HG03159 (cell line): ENCODE measurements at regions not wholly inside any gene's neighbourhood (a gene's known extent, or its start where the extent isn't known, plus 50 kb on each side); places are given as distances from the start of the nearest gene placed in this dataset.
A peak's percentile ranks its signal among the peaks of the same experiment; 100 is the strongest.

Experiments used
- ATAC-seq: cut with Tn5 transposase; IDR thresholded peaks from one replicate; pipeline ENCODE4 v1.9.1; 2021; ENCODE audit warnings: mild to moderate bottlenecking, moderate library complexity; ENCODE audit not compliant: unreplicated experiment

- ATAC-seq = no peak
Observed at GRCh38 chr6:81826784-81827183, 74.3 kb upstream of the TENT5A start.

GRCh38 chr6:81822568-81822967 lies 70.1 kb upstream of the TENT5A start:
- ATAC-seq = no peak

- ATAC-seq = no peak
Observed at GRCh38 chr6:81821449-81821848, 69.0 kb upstream of the TENT5A start.

GRCh38 chr6:81820980-81821379 lies 68.5 kb upstream of the TENT5A start:
- peak; percentile 59 for ATAC-seq

GRCh38 chr6:81820422-81820821 lies 67.9 kb upstream of the TENT5A start:
- no peak for ATAC-seq

GRCh38 chr6:81819767-81820166 lies 67.3 kb upstream of the TENT5A start:
- no peak for ATAC-seq

GRCh38 chr6:81818901-81819361 lies 66.5 kb upstream of the TENT5A start:
- no peak for ATAC-seq

GRCh38 chr6:81816380-81816779 lies 63.9 kb upstream of the TENT5A start:
- no peak for ATAC-seq

- no peak for ATAC-seq
Observed at GRCh38 chr6:81814370-81815076, 62.0 kb upstream of the TENT5A start.

GRCh38 chr6:81813305-81813704 lies 60.8 kb upstream of the TENT5A start:
- ATAC-seq = no peak

GRCh38 chr6:81812401-81812800 lies 59.9 kb upstream of the TENT5A start:
- ATAC-seq = no peak

- no peak for ATAC-seq
Observed at GRCh38 chr6:81808851-81809570, 56.5 kb upstream of the TENT5A start.

- ATAC-seq = no peak
Observed at GRCh38 chr6:81806793-81807565, 54.5 kb upstream of the TENT5A start.

GRCh38 chr6:81802356-81802755 lies 49.9 kb upstream of the TENT5A start:
- no peak for ATAC-seq
